GM18861 (cell line): ENCODE measurements at regions not wholly inside any gene's neighbourhood (a gene's known extent, or its start where the extent isn't known, plus 50 kb on each side); places are given as distances from the start of the nearest gene placed in this dataset.
A peak's percentile ranks its signal among the peaks of the same experiment; 100 is the strongest.
"Not testable (repeated sequence)": the region's sequence is repeated elsewhere in the genome, so short reads cannot be mapped to it uniquely, and the experiment has no call there.

Source experiments
- ATAC-seq: cut with Tn5 transposase; IDR thresholded peaks from one replicate; pipeline ENCODE4 v1.9.1; 2021; ENCODE audit not compliant: unreplicated experiment

- no peak for ATAC-seq
Measured at GRCh38 chr13:48583859-48584311, 51.0 kb upstream of the RCBTB2 start.

- no peak for ATAC-seq
Measured at GRCh38 chr13:48585456-48585840, 52.6 kb upstream of the RCBTB2 start.

- ATAC-seq = no peak
Measured at GRCh38 chr13:48586591-48587103, 53.8 kb upstream of the RCBTB2 start.

GRCh38 chr13:48588120-48588519 lies 55.2 kb upstream of the RCBTB2 start:
- no peak for ATAC-seq

GRCh38 chr13:48590141-48590901 lies 57.4 kb upstream of the RCBTB2 start:
- no peak for ATAC-seq

- not testable (repeated sequence) for ATAC-seq
Measured at GRCh38 chr13:48591124-48591872, 58.4 kb upstream of the RCBTB2 start.

- ATAC-seq = no peak
Measured at GRCh38 chr13:48591889-48592687, 59.2 kb upstream of the RCBTB2 start.

GRCh38 chr13:48592688-48593049 lies 59.8 kb upstream of the RCBTB2 start:
- ATAC-seq = no peak

- ATAC-seq = no peak
Measured at GRCh38 chr13:48593536-48593935, 60.2 kb upstream of the CYSLTR2 start.

- no peak for ATAC-seq
Measured at GRCh38 chr13:48594096-48594815, 59.5 kb upstream of the CYSLTR2 start.

GRCh38 chr13:48595431-48596429 lies 58.0 kb upstream of the CYSLTR2 start:
- peak; percentile 58 for ATAC-seq

- no peak for ATAC-seq
Measured at GRCh38 chr13:48600374-48601364, 53.1 kb upstream of the CYSLTR2 start.

- no peak for ATAC-seq
Measured at GRCh38 chr13:48602296-48603016, 51.3 kb upstream of the CYSLTR2 start.

- no peak for ATAC-seq
Measured at GRCh38 chr13:48603375-48603774, 50.4 kb upstream of the CYSLTR2 start.
